Right hindlimb (tissue), 1 donor: ENCODE measurements at regions not wholly inside any gene's neighbourhood (a gene's known extent, or its start where the extent isn't known, plus 50 kb on each side); places are given as distances from the start of the nearest gene placed in this dataset.
"Not testable (repeated sequence)": the region's sequence is repeated elsewhere in the genome, so short reads cannot be mapped to it uniquely, and the experiment has no call there.

Experiments used
- DNase-seq: peaks from one replicate; pipeline ENCODE4 v3.0.0-alpha.2; 2018

GRCh38 chr7:80018941-80019808 is 115.5 kb upstream of the GNAI1 start:
- DNase-seq, result peak; percentile 56

- DNase-seq, result no peak
These were observed 117.4 kb upstream of the GNAI1 start for GRCh38 chr7:80017101-80017698.

GRCh38 chr7:80014511-80014910 is 120.1 kb upstream of the GNAI1 start:
- no peak for DNase-seq

GRCh38 chr7:80008039-80008438 is 126.6 kb upstream of the GNAI1 start:
- DNase-seq, result no peak

- no peak for DNase-seq
These were observed 131.8 kb upstream of the GNAI1 start for GRCh38 chr7:80002865-80003264.

GRCh38 chr7:79998363-79998762 is 136.3 kb upstream of the GNAI1 start:
- DNase-seq, result no peak

- DNase-seq, result no peak
These were observed 137.3 kb upstream of the GNAI1 start for GRCh38 chr7:79997345-79997744.

GRCh38 chr7:79995741-79996140 is 138.9 kb upstream of the GNAI1 start:
- DNase-seq, result not testable (repeated sequence)

GRCh38 chr7:79988653-79989052 is 146.0 kb upstream of the GNAI1 start:
- no peak for DNase-seq

GRCh38 chr7:79984210-79984609 is 150.4 kb upstream of the GNAI1 start:
- DNase-seq, result no peak

- no peak for DNase-seq
These were observed 152.4 kb upstream of the GNAI1 start for GRCh38 chr7:79982141-79982770.

- no peak for DNase-seq
These were observed 154.3 kb upstream of the GNAI1 start for GRCh38 chr7:79980376-79980775.

GRCh38 chr7:79979437-79979836 is 155.2 kb upstream of the GNAI1 start:
- DNase-seq, result no peak

GRCh38 chr7:79977481-79977880 is 157.2 kb upstream of the GNAI1 start:
- DNase-seq, result no peak

GRCh38 chr7:79976711-79977020 is 158.0 kb upstream of the GNAI1 start:
- not testable (repeated sequence) for DNase-seq

GRCh38 chr7:79975986-79976710 is 158.5 kb upstream of the GNAI1 start:
- not testable (repeated sequence) for DNase-seq

GRCh38 chr7:79973455-79973854 is 161.2 kb upstream of the GNAI1 start:
- DNase-seq, result no peak

GRCh38 chr7:79971058-79971457 is 163.6 kb upstream of the GNAI1 start:
- no peak for DNase-seq

- DNase-seq, result no peak
These were observed 165.7 kb upstream of the GNAI1 start for GRCh38 chr7:79968894-79969293.

- DNase-seq, result no peak
These were observed 166.5 kb upstream of the GNAI1 start for GRCh38 chr7:79968077-79968648.

- no peak for DNase-seq
These were observed 168.7 kb upstream of the GNAI1 start for GRCh38 chr7:79965946-79966345.

- DNase-seq, result no peak
These were observed 170.2 kb upstream of the GNAI1 start for GRCh38 chr7:79964463-79964862.

- DNase-seq, result no peak
These were observed 181.5 kb upstream of the GNAI1 start for GRCh38 chr7:79953130-79953529.
